ENCODE measurements at regions not wholly inside any gene's neighbourhood (a gene's known extent, or its start where the extent isn't known, plus 50 kb on each side); places are given as distances from the start of the nearest gene placed in this dataset.

DNA sequence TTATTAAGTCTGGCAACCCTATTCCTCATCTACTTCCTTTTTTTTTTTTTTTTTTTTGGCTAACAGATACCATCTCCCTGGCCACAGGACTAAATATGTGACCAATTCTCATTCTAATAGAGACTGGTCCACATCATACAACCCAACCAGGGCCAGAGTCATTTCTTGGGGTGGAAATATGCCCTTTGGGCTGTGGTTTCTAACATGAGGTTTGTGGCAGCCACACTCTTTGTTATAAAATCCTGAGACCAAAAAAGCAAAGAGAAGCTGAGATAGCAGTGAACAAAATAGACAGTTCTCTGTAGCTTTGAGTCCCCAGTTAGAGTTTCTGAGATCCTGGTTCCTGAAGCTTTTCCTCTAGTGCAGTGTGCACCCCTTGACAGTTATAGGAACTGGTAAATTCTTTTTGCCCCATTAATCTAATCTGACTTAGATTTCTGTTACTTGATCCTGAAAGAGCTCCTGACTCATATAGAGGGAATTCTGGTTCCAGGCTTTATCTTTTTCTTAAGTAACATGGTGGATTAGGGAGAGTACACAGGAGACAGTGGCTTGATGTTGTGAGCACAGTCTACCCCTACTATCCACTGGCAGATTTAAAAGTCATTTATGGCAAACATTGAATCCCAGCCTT, 86.8 kb downstream of the MAIP1 start:
- Histone ChIP-seq H3K4me1 (replicated peaks) (no peaks in the 10 kb centered on the region), H3K27me3 (replicated peaks) (0 out of 2 replicates have a peak, but pooled peaks cover 3% of the 10 kb centered on the region)

DNA sequence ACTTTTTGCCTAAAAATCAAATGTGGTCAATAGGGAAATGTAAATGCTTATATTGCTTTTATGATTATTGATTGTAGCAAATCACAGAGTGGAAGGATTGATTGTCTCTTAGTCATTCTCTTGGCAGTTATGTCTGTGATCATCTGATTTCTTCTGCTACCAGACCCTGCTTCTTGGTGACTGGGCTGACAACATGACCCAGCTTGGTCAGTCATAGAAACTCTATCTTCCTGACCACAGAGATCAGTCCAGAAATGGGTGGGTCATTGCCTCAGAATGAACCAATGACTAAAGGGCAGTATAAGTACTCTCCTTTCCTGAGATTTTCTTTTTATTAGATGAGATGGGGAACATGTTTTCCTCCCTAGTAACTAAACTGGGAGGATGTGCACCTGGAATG, 87.6 kb downstream of the MAIP1 start:
- Histone ChIP-seq H3K27ac (no peak overlapping the region), H3K36me3 (no peaks in the 10 kb centered on the region), H3K27me3 (replicated peaks) (0 out of 2 replicates have a peak, but pooled peaks cover 3% of the 10 kb centered on the region), H3K4me3 (no peak overlapping the region), H3K4me1 (replicated peaks) (no peaks in the 10 kb centered on the region), H3K9me3 (replicated peaks) (no peaks in the 10 kb centered on the region)
- DNase-seq (ENCODE audit: low read depth in 1 of 2, low spot score in 2 of 2): no peak

More for the DNA sequence above, 86.8 kb downstream of the MAIP1 start:
- Histone ChIP-seq H3K36me3 (no peaks in the 10 kb centered on the region), H3K4me3 (no peak overlapping the region), H3K27ac (no peak overlapping the region), H3K9me3 (replicated peaks) (no peaks in the 10 kb centered on the region)
- no peak for DNase-seq (ENCODE audit: low read depth in 1 of 2, low spot score in 2 of 2)

DNA sequence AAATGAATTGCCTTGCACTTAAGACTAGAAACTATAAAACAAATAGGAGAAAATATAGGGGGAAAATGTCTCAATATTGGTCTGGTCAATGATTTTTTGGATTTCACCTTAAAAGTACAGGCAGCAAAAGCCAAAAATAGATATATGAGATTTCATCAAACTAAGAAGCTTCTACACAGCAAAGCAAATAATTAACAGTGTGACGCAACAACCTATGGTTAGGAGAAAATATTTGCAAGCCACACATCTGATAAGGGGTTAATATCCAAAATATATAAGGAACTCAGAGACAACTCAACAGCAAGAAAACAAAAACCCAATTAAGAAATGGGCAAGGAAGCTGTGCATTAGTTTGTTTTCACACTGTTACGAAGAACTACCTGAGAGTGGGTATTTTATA, 89.1 kb downstream of the MAIP1 start:
- no peaks in the 10 kb centered on the region for H3K4me1 ChIP-seq (replicated peaks)
- H3K27me3 ChIP-seq (replicated peaks): 0 out of 2 replicates have a peak, but pooled peaks cover 3% of the 10 kb centered on the region
- H3K27ac ChIP-seq: no peak overlapping the region
- no peaks in the 10 kb centered on the region for H3K36me3 ChIP-seq
- no peaks in the 10 kb centered on the region for H3K9me3 ChIP-seq (replicated peaks)
- no peak for DNase-seq (ENCODE audit: low read depth in 1 of 2, low spot score in 2 of 2)
- H3K4me3 ChIP-seq: no peak overlapping the region

DNA sequence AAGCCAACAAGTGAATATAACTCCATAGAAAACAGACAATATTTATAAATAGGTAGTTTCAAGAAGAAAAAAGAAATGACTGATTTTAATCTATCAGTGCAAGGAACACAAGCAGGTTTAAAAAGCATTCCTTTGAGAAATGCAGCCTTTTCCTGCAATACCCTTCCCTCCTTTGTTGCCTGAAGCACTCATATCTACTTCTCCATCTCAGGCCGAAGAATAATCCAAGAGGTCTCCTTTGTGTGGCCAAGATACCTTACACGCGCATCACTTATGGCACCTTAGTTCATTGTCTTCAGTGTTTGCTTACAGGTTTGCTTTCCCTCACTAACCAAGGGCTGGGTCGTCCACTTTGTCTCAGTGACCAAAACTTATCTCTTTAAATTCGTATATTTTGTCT, 93.0 kb downstream of the MAIP1 start:
- Histone ChIP-seq H3K27me3 (replicated peaks) (0 out of 2 replicates have a peak, but pooled peaks cover 2% of the 10 kb centered on the region), H3K27ac (no peak overlapping the region), H3K4me3 (no peak overlapping the region), H3K4me1 (replicated peaks) (no peaks in the 10 kb centered on the region), H3K9me3 (replicated peaks) (no peaks in the 10 kb centered on the region), H3K36me3 (no peaks in the 10 kb centered on the region)
- DNase-seq (ENCODE audit: low read depth in 1 of 2, low spot score in 2 of 2): no peak

DNA sequence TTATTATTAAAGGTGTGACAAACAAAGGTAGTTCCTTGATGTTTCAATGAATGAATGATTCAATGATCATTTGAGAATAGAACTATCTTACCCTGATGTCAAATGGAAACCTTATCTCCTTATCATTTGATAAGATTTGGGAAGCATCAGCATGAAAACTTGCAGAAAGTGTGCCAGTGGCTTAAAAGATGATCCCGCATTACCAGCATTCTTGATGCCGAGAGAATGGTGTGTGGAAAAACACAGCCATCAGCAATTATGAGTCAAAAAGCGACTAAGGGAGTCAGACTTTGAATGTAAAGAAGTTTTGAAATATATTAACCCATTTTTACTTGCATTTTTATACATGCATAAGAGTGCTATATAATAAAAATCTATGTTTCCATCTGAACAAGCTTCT, 93.7 kb downstream of the MAIP1 start:
- Histone ChIP-seq H3K9me3 (replicated peaks) (no peaks in the 10 kb centered on the region), H3K4me3 (no peak overlapping the region), H3K27ac (no peak overlapping the region), H3K27me3 (replicated peaks) (no peaks in the 10 kb centered on the region), H3K36me3 (no peaks in the 10 kb centered on the region), H3K4me1 (replicated peaks) (no peaks in the 10 kb centered on the region)
- DNase-seq (ENCODE audit: low read depth in 1 of 2, low spot score in 2 of 2): no peak

DNA sequence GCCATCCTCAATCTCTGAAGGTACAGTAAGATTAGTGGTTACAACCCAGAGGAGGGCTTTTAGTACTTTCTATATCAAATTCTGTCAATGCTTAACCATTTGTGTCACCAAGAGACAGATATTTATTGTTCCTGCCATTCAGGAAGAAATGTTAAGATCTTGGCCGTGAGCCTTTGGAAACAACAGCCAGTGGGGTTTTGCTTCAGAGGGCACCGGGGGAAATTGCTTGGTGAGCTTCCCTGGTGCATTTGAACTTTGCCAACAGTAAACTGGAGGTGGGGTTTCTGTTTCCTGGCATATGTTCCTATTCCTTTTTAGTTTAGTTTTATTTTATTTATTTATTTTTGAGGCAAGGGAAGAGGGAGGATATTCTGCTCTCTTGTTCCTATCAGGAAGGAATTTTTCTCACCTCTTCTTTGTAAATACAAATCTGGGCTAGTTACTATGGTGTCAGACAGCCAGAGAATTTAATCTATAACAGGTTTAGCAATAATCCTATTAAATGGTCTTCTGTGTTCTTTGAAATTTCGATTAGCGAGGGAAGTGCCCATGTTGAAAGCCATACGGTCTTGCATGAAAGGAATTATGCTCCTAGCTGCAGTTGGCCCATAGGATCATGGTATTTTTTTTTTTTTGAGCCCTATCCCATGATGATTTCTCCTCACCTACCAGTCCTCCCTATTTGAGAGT, 95.7 kb downstream of the MAIP1 start:
- Histone ChIP-seq H3K36me3 (no peaks in the 10 kb centered on the region), H3K4me3 (no peak overlapping the region), H3K9me3 (replicated peaks) (no peaks in the 10 kb centered on the region), H3K27ac (no peak overlapping the region), H3K27me3 (replicated peaks) (no peaks in the 10 kb centered on the region), H3K4me1 (replicated peaks) (no peaks in the 10 kb centered on the region)
- DNase-seq (ENCODE audit: low read depth in 1 of 2, low spot score in 2 of 2): no peak

DNA sequence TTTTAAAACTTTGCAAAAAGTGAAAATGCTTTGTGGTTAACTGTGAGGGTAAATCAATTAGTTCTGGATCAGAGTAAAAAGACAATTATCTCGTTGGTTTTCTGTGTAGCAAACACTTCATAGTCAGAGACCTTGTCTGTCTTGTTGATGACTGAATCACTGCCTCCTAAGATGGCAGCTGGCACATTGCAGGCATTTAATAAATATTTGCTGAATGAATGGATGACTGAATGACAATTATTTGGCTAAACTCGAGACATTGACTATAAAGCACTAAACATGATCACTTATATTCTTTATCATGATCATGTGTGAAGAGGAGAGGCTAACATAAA, 96.2 kb downstream of the MAIP1 start:
- no peak for DNase-seq (ENCODE audit: low read depth in 1 of 2, low spot score in 2 of 2)
- Histone ChIP-seq H3K4me3 (no peak overlapping the region), H3K9me3 (replicated peaks) (no peaks in the 10 kb centered on the region), H3K4me1 (replicated peaks) (no peaks in the 10 kb centered on the region), H3K36me3 (no peaks in the 10 kb centered on the region), H3K27me3 (replicated peaks) (no peaks in the 10 kb centered on the region), H3K27ac (no peak overlapping the region)

DNA sequence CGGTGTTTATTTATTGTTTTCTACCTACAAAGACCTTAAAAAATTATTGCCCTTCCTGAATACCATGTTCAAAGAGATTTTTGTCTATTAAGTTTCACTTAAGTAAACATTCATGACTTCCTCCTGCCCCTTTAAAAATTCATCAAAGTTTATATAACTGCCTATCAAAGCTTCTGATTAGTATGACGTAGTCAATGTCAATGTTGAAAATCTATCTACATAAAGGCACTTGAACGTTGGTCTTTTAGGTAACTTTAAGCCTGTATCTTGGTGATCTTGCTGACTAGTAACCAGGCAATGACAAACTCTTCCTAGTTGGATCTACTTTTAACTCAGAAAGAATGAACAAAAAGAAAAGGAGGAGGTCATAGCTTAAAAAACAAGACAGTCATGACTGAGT, 97.2 kb downstream of the MAIP1 start:
- H3K36me3 ChIP-seq: no peaks in the 10 kb centered on the region
- no peaks in the 10 kb centered on the region for H3K27me3 ChIP-seq (replicated peaks)
- no peak for DNase-seq (ENCODE audit: low read depth in 1 of 2, low spot score in 2 of 2)
- H3K27ac ChIP-seq: no peak overlapping the region
- no peak overlapping the region for H3K4me3 ChIP-seq
- no peaks in the 10 kb centered on the region for H3K4me1 ChIP-seq (replicated peaks)
- H3K9me3 ChIP-seq (replicated peaks): no peaks in the 10 kb centered on the region

DNA sequence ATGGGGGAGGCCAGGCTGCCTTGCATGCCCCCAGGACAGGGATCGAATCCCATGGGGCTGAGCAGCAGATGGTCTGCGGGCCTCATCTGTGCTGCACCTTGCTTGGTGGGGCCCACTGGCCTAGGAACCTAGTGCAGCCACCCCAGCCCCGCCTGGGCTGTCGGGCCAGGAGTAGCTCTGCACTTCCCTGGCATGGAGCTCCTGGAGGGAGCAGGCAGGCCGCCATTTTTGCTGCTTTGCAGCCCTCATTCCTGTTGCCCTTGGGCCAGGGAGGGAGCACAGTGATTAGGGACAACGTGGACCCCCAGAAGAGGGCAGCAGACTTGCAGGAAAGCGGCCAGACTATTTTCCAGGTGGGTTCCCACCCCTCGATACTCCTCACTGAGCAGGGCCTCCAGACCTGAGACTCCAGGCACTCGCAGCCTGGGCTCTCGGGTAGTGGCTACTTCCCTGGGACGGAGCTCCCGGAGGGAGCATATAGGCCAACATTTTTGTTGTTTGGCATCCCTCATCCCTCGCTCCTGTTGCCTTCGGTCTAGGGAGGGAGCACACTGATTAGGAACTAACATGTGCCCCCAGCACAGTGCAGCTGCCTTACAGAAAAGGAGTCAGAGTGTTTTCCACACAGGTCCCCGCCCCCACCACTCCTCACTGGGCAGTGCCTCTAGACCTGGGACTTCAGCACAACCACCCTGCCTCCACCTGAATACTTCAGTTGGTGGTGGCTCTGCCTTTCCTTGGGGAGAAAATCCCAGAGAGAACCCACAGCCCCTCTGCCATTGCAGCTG, 99.5 kb downstream of the MAIP1 start:
- Histone ChIP-seq H3K27me3 (replicated peaks) (no peaks in the 10 kb centered on the region), H3K4me1 (replicated peaks) (no peaks in the 10 kb centered on the region), H3K4me3 (no peak overlapping the region), H3K36me3 (no peaks in the 10 kb centered on the region), H3K27ac (no peak overlapping the region), H3K9me3 (replicated peaks) (no peaks in the 10 kb centered on the region)
- DNase-seq (ENCODE audit: low read depth in 1 of 2, low spot score in 2 of 2): no peak

DNA sequence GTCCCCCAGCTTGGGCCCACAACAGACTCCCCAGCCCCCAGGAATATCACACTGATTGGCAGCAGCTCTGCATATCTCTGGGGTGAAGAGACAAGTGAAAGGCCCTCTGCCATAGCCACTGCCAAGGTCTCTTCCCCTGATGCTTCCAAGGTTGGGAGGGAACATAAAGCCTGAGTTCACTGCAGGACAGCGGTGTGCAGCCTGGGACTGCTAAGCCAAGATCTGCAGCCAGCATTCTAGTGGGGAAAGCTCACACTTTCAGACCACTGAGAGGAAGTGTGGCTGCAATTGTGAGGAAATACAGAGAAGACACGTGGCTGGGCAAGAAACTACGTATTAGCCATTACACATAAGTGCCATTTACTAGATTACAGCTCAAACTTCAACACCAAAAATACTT, 100.7 kb downstream of the MAIP1 start:
- Histone ChIP-seq H3K4me3 (no peak overlapping the region), H3K27me3 (replicated peaks) (no peaks in the 10 kb centered on the region), H3K27ac (no peak overlapping the region), H3K36me3 (no peaks in the 10 kb centered on the region), H3K9me3 (replicated peaks) (no peaks in the 10 kb centered on the region), H3K4me1 (replicated peaks) (no peaks in the 10 kb centered on the region)
- DNase-seq (ENCODE audit: low read depth in 1 of 2, low spot score in 2 of 2): no peak

DNA sequence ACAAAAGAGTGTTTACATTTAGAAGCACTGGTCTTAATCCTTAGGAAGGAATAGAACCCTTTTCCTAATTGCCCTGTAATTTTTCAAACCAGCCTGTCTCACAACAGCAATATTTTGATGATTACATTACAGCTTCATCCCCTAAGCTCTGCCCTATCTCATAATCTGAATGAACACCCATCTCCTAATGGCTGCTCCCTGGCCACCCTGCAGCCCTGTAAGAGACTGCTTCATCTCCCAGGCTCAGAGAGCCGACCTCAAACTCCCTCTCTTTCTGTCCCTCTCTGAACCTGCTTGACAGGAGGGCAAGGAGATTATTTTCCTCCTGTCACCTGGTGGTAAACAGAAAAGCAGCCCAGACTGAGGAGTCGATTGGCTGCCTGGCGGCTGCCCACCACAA, 107.8 kb downstream of the MAIP1 start:
- H3K27me3 ChIP-seq (replicated peaks): no peaks in the 10 kb centered on the region
- DNase-seq (ENCODE audit: low read depth in 1 of 2, low spot score in 2 of 2): no peak
- H3K27ac ChIP-seq: no peak overlapping the region

DNA sequence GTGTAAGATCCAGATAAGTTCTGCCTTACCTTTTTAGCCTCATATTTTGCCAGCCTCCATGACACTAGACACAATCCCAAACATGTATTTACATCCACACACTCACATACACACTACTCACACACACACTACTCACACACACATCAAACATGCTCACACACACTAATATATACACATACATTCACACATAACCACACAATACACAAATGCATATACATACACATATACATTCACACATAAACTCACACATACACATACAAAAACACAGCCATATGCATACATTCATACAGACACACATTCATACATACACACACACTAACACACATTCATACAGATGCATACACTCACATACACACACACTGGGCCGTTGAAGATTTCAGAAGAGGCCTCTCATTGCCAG, 109.5 kb downstream of the MAIP1 start:
- no peaks in the 10 kb centered on the region for H3K9me3 ChIP-seq (replicated peaks)
- H3K27me3 ChIP-seq (replicated peaks): 0 out of 2 replicates have a peak, but pooled peaks cover 4% of the 10 kb centered on the region
- H3K27ac ChIP-seq: no peak overlapping the region
- no peaks in the 10 kb centered on the region for H3K4me1 ChIP-seq (replicated peaks)
- H3K4me3 ChIP-seq: no peak overlapping the region
- H3K36me3 ChIP-seq: no peaks in the 10 kb centered on the region
- no peak for DNase-seq (ENCODE audit: low read depth in 1 of 2, low spot score in 2 of 2)

More for the DNA sequence above, 107.8 kb downstream of the MAIP1 start:
- Histone ChIP-seq H3K36me3 (no peaks in the 10 kb centered on the region), H3K4me3 (no peak overlapping the region), H3K4me1 (replicated peaks) (no peaks in the 10 kb centered on the region), H3K9me3 (replicated peaks) (no peaks in the 10 kb centered on the region)

DNA sequence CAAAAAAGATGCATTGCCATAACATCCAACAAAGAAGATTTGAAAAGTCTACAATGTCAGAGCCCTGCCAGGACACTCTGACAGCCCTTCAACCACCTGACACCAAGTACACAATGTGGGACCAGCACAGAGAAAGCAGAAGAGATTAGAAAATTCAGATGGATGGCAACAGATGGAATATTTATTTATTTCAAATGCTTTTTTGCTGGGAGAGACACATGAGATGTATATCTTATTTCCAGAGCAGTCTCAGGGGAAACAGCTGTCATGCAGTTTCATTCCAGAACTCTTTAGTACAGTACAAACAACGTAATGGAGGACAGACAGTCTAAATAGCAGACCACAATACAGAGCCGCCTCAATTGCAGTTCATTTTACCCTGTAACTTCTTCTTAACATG, 110.1 kb downstream of the MAIP1 start:
- no peak for DNase-seq (ENCODE audit: low read depth in 1 of 2, low spot score in 2 of 2)
- H3K27me3 ChIP-seq (replicated peaks): 0 out of 2 replicates have a peak, but pooled peaks cover 4% of the 10 kb centered on the region
- H3K4me1 ChIP-seq (replicated peaks): no peaks in the 10 kb centered on the region
- H3K9me3 ChIP-seq (replicated peaks): no peaks in the 10 kb centered on the region
- H3K27ac ChIP-seq: no peak overlapping the region
- no peak overlapping the region for H3K4me3 ChIP-seq
- H3K36me3 ChIP-seq: no peaks in the 10 kb centered on the region

DNA sequence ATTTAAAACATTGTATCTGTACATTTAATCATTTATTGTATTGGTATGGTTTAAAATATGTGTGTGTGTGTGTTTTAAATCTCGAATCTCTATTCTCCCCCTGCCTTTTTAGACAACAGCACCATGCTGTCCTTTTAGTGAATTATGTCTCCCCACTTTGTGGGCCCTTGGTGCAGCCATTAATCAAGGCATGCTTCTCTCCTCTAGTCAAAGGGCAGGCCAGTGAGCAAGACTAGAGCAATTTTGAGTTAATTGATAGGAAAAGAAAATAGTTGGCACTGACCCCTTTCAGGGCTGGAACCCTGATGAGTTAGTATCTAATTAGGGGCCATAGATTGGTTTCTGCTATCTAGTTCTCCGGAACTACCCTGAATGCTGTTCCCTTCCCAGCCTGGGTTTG, 111.0 kb downstream of the MAIP1 start:
- H3K4me3 ChIP-seq: no peak overlapping the region
- H3K27me3 ChIP-seq (replicated peaks): 0 out of 2 replicates have a peak, but pooled peaks cover 4% of the 10 kb centered on the region
- no peaks in the 10 kb centered on the region for H3K9me3 ChIP-seq (replicated peaks)
- H3K4me1 ChIP-seq (replicated peaks): no peaks in the 10 kb centered on the region
- H3K27ac ChIP-seq: no peak overlapping the region
- DNase-seq (ENCODE audit: low read depth in 1 of 2, low spot score in 2 of 2): no peak
- no peaks in the 10 kb centered on the region for H3K36me3 ChIP-seq
